ENCODE measurements at regions not wholly inside any gene's neighbourhood (a gene's known extent, or its start where the extent isn't known, plus 50 kb on each side); places are given as distances from the start of the nearest gene placed in this dataset.

DNA sequence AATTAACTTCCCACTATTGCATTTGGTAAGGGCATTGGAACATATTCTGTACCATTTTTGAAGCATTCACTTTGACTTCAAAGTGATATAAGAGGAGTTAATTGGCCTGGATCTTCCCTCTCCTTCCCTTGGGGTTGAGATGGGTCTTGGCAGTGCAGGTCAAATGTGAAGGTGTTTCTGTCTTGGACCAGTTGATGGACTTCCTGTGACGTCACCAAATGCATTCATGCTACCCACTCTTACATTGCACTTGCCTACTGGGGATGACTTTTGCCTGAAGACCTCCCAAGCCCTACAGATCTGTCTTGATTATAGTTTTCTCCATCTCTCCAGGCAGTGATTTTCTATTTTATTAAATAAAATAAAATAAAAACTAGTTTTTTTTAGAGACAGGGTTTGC is 221.5 kb downstream of the BUB3 start:
- TF ChIP-seq, protein P1, sequence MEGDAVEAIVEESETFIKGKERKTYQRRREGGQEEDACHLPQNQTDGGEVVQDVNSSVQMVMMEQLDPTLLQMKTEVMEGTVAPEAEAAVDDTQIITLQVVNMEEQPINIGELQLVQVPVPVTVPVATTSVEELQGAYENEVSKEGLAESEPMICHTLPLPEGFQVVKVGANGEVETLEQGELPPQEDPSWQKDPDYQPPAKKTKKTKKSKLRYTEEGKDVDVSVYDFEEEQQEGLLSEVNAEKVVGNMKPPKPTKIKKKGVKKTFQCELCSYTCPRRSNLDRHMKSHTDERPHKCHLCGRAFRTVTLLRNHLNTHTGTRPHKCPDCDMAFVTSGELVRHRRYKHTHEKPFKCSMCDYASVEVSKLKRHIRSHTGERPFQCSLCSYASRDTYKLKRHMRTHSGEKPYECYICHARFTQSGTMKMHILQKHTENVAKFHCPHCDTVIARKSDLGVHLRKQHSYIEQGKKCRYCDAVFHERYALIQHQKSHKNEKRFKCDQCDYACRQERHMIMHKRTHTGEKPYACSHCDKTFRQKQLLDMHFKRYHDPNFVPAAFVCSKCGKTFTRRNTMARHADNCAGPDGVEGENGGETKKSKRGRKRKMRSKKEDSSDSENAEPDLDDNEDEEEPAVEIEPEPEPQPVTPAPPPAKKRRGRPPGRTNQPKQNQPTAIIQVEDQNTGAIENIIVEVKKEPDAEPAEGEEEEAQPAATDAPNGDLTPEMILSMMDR (IDR thresholded peaks at IDR 0.05 in 2 of 3, conservative IDR thresholded peaks at IDR 0.05 in 1 of 3; ENCODE audit: insufficient read depth in 2 of 3, low read depth in 1 of 3, low read length in 3 of 3) = no peak
- TF ChIP-seq ZFP36 (IDR thresholded peaks at IDR 0.05; ENCODE audit: low read depth, low read length, partially characterized antibody) = no peak
